PC-3 (cell line): ENCODE measurements at regions not wholly inside any gene's neighbourhood (a gene's known extent, or its start where the extent isn't known, plus 50 kb on each side); places are given as distances from the start of the nearest gene placed in this dataset.

Experiments used
- ATAC-seq: fragments of 200-7000 bp; cut with Tn5 transposase; 2 replicates; pipeline ENCODE4 v1.9.1; 2020; ENCODE audit warnings: mild to moderate bottlenecking, moderate library complexity
- BruUV-seq: library from RNA; stranded (reverse); fragments of 400-500 nt; replicated peaks from 2 replicates; lab custom pipeline; 2021; lab: Mats Ljungman, UMichigan
- CTCF ChIA-PET: fragments of 300-600 bp; sonication (Branson Sonifier 250); formaldehyde crosslinking; loops from one replicate; lab custom pipeline; 2022; ENCODE audit warnings: antibody characterized with exemption; lab: Charles Lee
- POLR2A ChIA-PET: fragments of 300-600 bp; sonication (Branson Sonifier 250); formaldehyde crosslinking; loops from one replicate; lab custom pipeline; 2022; ENCODE audit warnings: antibody characterized with exemption; ENCODE audit not compliant: unreplicated experiment; lab: Charles Lee
- DNase-seq: peaks from one replicate; pipeline ENCODE4 v3.0.0-alpha.2; 2015
- H2AFZ ChIP-seq: fragments of 300-600 bp; sonication (generic); 2 replicates; pipeline ENCODE4 v1.6.0; 2016; ENCODE audit warnings: antibody characterized with exemption, low read length
- H3F3A ChIP-seq: fragments of 300-600 bp; sonication (generic); one replicate; pipeline ENCODE4 v1.6.0; 2017; ENCODE audit warnings: antibody characterized with exemption, low read length, control low read depth, mild to moderate bottlenecking; ENCODE audit not compliant: unreplicated experiment
- H3K27ac ChIP-seq: fragments of 300-600 bp; sonication (generic); 2 replicates; pipeline ENCODE4 v1.5.1; 2016; ENCODE audit warnings: mild to moderate bottlenecking, low read length
- H3K27me3 ChIP-seq: fragments of 300-600 bp; sonication (generic); 2 replicates; pipeline ENCODE4 v1.6.1; 2016; ENCODE audit warnings: low read length, mixed read lengths
- H3K36me3 ChIP-seq: fragments of 300-600 bp; sonication (generic); 2 replicates; pipeline ENCODE4 v1.6.1; 2016; ENCODE audit warnings: low read depth, mixed run types, low read length, mixed read lengths
- H3K4me1 ChIP-seq: fragments of 300-600 bp; sonication (generic); 2 replicates; pipeline ENCODE4 v1.5.1; 2016; ENCODE audit warnings: low read length; ENCODE audit not compliant: insufficient read depth
- H3K4me2 ChIP-seq: fragments of 300-600 bp; sonication (generic); 2 replicates; pipeline ENCODE4 v1.6.0; 2016; ENCODE audit warnings: low read length
- H3K4me3 ChIP-seq: fragments of 300-600 bp; sonication (generic); 2 replicates; pipeline ENCODE4 v1.5.1; 2016; ENCODE audit warnings: mild to moderate bottlenecking, low read length, mixed read lengths
- H3K79me2 ChIP-seq: fragments of 300-600 bp; sonication (generic); 2 replicates; pipeline ENCODE4 v1.6.1; 2017; ENCODE audit warnings: low read length, mixed read lengths
- H3K9ac ChIP-seq: fragments of 300-600 bp; sonication (generic); 2 replicates; pipeline ENCODE4 v1.6.0; 2016; ENCODE audit warnings: mild to moderate bottlenecking, low read length
- H3K9me2 ChIP-seq: fragments of 300-600 bp; sonication (generic); replicated peaks from 2 replicates; pipeline ENCODE4 v1.6.1; 2016; ENCODE audit warnings: mixed run types, low read length, mixed read lengths
- H3K9me3 ChIP-seq: fragments of 300-600 bp; sonication (generic); 2 replicates; pipeline ENCODE4 v1.6.1; 2016; ENCODE audit warnings: low read length, mixed read lengths
- H4K20me1 ChIP-seq: fragments of 300-600 bp; sonication (generic); 2 replicates; pipeline ENCODE4 v1.6.1; 2016; ENCODE audit warnings: low read length, mixed read lengths
- CTCF ChIP-seq: fragments of 300-600 bp; sonication (generic); conservative IDR thresholded peaks from 2 replicates; pipeline ENCODE4 v1.5.1; 2017; ENCODE audit warnings: antibody characterized with exemption, low read depth, mild to moderate bottlenecking, low read length
- EZH2 ChIP-seq: fragments of 300-600 bp; sonication (generic); IDR thresholded peaks from one replicate; pipeline ENCODE4 v1.6.1; 2017; ENCODE audit warnings: antibody characterized with exemption, mild to moderate bottlenecking, low read length; ENCODE audit not compliant: unreplicated experiment
- EZH2phosphoT487 ChIP-seq: fragments of 300-600 bp; sonication (generic); IDR thresholded peaks from 2 replicates; pipeline ENCODE4 v1.6.1; 2018; ENCODE audit warnings: mild to moderate bottlenecking, antibody characterized with exemption, low read length, borderline replicate concordance
- intact Hi-C: fragments of 100-400 bp; cut with micrococcal nuclease; formaldehyde crosslinking; loops from 2 replicates; pipeline ENCODE4 v1.9.0; 2023

GRCh38 chr17:69722518-69722917, 308.0 kb downstream of the MAP2K6 start:
- ATAC-seq (peak; percentile 68), DNase-seq (peak; percentile 49)
- BruUV-seq = no TSS peak
- Histone ChIP-seq H3K4me3 (no peak overlapping the region), H3K9me3 (no peaks in the 10 kb centered on the region), H2AFZ (no peak overlapping the region), H3K4me2 (no peak overlapping the region), H3F3A (no peaks in the 10 kb centered on the region), H3K9ac (no peak overlapping the region), H3K9me2 (no peaks in the 10 kb centered on the region), H3K27ac (no peak overlapping the region), H3K79me2 (no peaks in the 10 kb centered on the region), H4K20me1 (no peaks in the 10 kb centered on the region), H3K36me3 (no peaks in the 10 kb centered on the region), H3K4me1 (no peaks in the 10 kb centered on the region), H3K27me3 (no peaks in the 10 kb centered on the region)
- no peak for TF ChIP-seq EZH2
- no peak for TF ChIP-seq CTCF
- TF ChIP-seq EZH2phosphoT487 = no peak
- intact Hi-C loops = loop anchor here (2.0 kb wide), 1 partner anchor 422 kb away; no protein-coding TSS in a partner anchor
- ChIA-PET CTCF (interaction anchor here (1.6 kb wide), 1 partner anchor 116 kb away, joined by 7 read pairs; no protein-coding TSS in a partner anchor), POLR2A (no interaction called here)

- Histone ChIP-seq H3K4me2 (no peak overlapping the region), H3K9me3 (no peaks in the 10 kb centered on the region), H3K79me2 (no peaks in the 10 kb centered on the region), H3K27ac (no peak overlapping the region), H2AFZ (no peak overlapping the region), H3K4me1 (no peaks in the 10 kb centered on the region), H3K27me3 (no peaks in the 10 kb centered on the region), H3K9me2 (no peaks in the 10 kb centered on the region), H3K36me3 (no peaks in the 10 kb centered on the region), H3F3A (no peaks in the 10 kb centered on the region), H3K9ac (no peak overlapping the region), H3K4me3 (no peak overlapping the region), H4K20me1 (no peaks in the 10 kb centered on the region)
- TF ChIP-seq EZH2phosphoT487 (no peak), CTCF (no peak), EZH2 (no peak)
- ChIA-PET CTCF (interaction anchor here (0.5 to 1.6 kb wide), 5 partner anchors 116 to 887 kb away, joined by 3 to 10 read pairs (median 5); no protein-coding TSS in a partner anchor), POLR2A (no interaction called here)
- ATAC-seq (no peak), DNase-seq (no peak)
- no TSS peak for BruUV-seq
- intact Hi-C loops = loop anchor here (2.0 kb wide), 1 partner anchor 421 kb away; no protein-coding TSS in a partner anchor
Measured at GRCh38 chr17:69723316-69723715, 308.8 kb downstream of the MAP2K6 start.

DNA sequence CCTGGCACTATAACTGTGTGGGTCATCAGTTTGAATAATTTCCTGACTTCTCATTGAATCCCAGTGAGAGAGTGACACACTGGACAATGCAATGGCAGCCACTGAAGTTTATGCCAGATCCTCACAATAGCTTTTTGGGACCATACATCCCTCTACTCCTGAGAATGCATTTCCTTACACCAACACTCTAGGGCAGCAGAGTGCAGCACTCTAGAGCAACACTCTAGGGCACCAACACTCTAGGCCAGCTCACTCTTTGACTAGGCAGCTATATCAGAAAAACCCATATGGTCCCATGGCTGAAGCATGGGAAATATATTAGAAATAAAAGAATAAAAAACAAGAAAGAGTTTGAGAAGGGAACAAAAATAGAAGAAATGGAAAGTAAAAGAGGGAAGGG, 309.2 kb downstream of the MAP2K6 start:
- no peaks in the 10 kb centered on the region for H3K4me1 ChIP-seq
- H2AFZ ChIP-seq = no peak overlapping the region
- BruUV-seq = no TSS peak
- H3K9ac ChIP-seq = no peak overlapping the region
- peak; percentile 50 for DNase-seq
- no peaks in the 10 kb centered on the region for H3K9me3 ChIP-seq
- ChIA-PET CTCF (interaction anchor here (0.5 to 1.6 kb wide), 5 partner anchors 117 to 886 kb away, joined by 3 to 10 read pairs (median 5); no protein-coding TSS in a partner anchor), POLR2A (no interaction called here)
- H4K20me1 ChIP-seq = no peaks in the 10 kb centered on the region
- H3K4me3 ChIP-seq = no peak overlapping the region
- H3K4me2 ChIP-seq = no peak overlapping the region
- no peaks in the 10 kb centered on the region for H3K36me3 ChIP-seq
- intact Hi-C loops = loop anchor here (2.0 kb wide), 1 partner anchor 421 kb away; no protein-coding TSS in a partner anchor
- H3K79me2 ChIP-seq = no peaks in the 10 kb centered on the region
- no peaks in the 10 kb centered on the region for H3K27me3 ChIP-seq
- no peaks in the 10 kb centered on the region for H3K9me2 ChIP-seq
- peak; percentile 72 for ATAC-seq
- H3F3A ChIP-seq = no peaks in the 10 kb centered on the region
- no peak overlapping the region for H3K27ac ChIP-seq
- TF ChIP-seq CTCF (peak; percentile 60), EZH2phosphoT487 (no peak)
